Colonic mucosa (tissue), 4 donors: ENCODE measurements at regions not wholly inside any gene's neighbourhood (a gene's known extent, or its start where the extent isn't known, plus 50 kb on each side); places are given as distances from the start of the nearest gene placed in this dataset.

Experiments
- DNase-seq: peaks from one replicate; pipeline ENCODE4 v3.0.0-alpha.2; 2020
- H3K27ac ChIP-seq: fragments of 200-600 bp; one replicate; pipeline ENCODE4 v1.8.0; 2021
- H3K27me3 ChIP-seq: fragments of 200-600 bp; one replicate; pipeline ENCODE4 v1.8.0; 2021
- H3K36me3 ChIP-seq: fragments of 200-600 bp; one replicate; pipeline ENCODE4 v1.8.0; 2021
- H3K4me1 ChIP-seq: fragments of 200-600 bp; one replicate; pipeline ENCODE4 v1.8.0; 2021; ENCODE audit warnings: mild to moderate bottlenecking
- H3K4me3 ChIP-seq: fragments of 200-600 bp; one replicate; pipeline ENCODE4 v1.8.0; 2021
- H3K9ac ChIP-seq, 2 donors: one replicate each; pipeline ENCODE4 v1.7.0; 2013; ENCODE audit warnings: control low read depth in 2 of 2, low read depth in 2 of 2, low read length in 2 of 2
- H3K9me3 ChIP-seq: fragments of 200-600 bp; one replicate; pipeline ENCODE4 v1.8.0; 2021
- intact Hi-C: fragments of 100-400 bp; cut with DNase I; formaldehyde crosslinking; loops from one replicate; pipeline ENCODE4 v1.14.1; 2022
- TF ChIP-seq, protein P1 (sequence below): fragments of 200-600 bp; IDR thresholded peaks from one replicate; pipeline ENCODE4 v1.8.0; 2022; ENCODE audit warnings: antibody characterized with exemption, mild to moderate bottlenecking
- donor health status: healthy.
- donor health status: DM: no; HTN: no; CAD: no.
- donor health status: DM: no; HTN: no; CAD: no.

DNA sequence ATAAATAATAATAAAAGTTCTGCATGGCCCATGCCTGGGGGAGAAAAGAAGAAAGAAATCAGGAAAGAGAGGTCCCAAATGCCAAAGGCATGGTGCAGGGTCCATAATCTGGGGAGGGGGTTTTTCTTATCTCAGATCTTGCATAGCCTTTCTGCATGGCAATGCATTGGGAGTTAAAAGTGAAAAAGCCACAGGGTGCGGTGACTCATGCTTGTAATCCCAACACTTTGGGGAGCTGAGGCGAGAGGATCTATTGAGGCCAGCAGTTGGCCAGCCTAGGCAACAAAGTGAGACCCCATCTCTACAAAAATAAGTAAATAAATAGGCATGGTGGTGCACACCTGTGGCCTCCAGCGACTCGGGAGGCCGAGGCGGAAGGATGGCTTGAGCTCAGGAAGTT lies 76.8 kb upstream of the GATA2 start:
- Histone ChIP-seq H3K4me1 (no peaks in the 10 kb centered on the region), H3K9ac (no peak overlapping the region), H3K27ac (no peak overlapping the region), H3K9me3 (no peaks in the 10 kb centered on the region), H3K36me3 (no peaks in the 10 kb centered on the region), H3K27me3 (no peaks in the 10 kb centered on the region), H3K4me3 (no peak overlapping the region)
- intact Hi-C loops = no loop called here
- TF ChIP-seq, protein P1, sequence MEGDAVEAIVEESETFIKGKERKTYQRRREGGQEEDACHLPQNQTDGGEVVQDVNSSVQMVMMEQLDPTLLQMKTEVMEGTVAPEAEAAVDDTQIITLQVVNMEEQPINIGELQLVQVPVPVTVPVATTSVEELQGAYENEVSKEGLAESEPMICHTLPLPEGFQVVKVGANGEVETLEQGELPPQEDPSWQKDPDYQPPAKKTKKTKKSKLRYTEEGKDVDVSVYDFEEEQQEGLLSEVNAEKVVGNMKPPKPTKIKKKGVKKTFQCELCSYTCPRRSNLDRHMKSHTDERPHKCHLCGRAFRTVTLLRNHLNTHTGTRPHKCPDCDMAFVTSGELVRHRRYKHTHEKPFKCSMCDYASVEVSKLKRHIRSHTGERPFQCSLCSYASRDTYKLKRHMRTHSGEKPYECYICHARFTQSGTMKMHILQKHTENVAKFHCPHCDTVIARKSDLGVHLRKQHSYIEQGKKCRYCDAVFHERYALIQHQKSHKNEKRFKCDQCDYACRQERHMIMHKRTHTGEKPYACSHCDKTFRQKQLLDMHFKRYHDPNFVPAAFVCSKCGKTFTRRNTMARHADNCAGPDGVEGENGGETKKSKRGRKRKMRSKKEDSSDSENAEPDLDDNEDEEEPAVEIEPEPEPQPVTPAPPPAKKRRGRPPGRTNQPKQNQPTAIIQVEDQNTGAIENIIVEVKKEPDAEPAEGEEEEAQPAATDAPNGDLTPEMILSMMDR = no peak
- no peak for DNase-seq

DNA sequence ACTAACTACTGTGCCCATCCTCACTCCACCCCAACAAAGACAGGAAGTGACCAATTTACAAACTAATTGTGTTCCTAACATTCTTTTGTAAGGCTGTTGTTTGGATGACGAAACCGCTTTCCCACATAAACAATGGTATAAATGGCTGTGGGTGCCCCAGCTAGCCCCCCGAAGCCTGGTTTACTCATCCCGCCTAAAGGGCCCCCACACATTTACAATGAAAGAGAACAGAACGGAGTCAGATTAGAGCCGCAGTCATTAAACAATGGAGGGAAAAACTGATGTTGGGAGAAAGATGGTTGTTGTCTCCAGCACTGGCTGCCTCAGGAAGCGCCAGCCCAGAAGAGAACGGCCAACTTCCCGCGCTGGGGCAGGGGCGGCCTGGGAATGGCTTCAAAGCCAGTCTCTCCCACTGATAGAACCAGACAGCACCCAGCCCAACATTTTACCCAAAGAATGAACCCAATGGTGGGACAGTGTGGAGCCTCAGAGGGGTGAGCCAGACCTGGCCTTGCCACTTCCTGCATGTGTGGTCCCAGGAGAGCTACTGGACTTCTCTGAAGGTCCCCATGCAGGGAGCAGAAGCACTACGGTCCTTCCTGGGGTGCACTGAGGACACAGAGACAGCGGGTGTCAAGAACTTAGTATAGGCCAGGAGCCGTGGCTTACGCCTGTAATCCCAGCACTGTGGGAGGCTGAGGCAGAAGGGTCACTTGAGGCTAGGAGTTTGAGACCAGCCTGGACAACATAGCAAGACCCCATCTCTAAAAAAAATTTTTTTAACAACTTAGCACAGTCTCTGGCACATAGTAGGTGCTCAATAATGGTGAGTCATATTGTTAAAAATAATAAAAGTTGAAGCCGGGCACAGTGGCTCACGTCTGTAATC lies 75.8 kb upstream of the GATA2 start:
- Histone ChIP-seq H3K4me3 (no peak overlapping the region), H3K27ac (no peak overlapping the region), H3K36me3 (no peaks in the 10 kb centered on the region), H3K9me3 (no peaks in the 10 kb centered on the region), H3K27me3 (no peaks in the 10 kb centered on the region), H3K4me1 (no peaks in the 10 kb centered on the region), H3K9ac (no peak overlapping the region)
- intact Hi-C loops = no loop called here
- TF ChIP-seq, protein P1 = no peak
- no peak for DNase-seq

DNA sequence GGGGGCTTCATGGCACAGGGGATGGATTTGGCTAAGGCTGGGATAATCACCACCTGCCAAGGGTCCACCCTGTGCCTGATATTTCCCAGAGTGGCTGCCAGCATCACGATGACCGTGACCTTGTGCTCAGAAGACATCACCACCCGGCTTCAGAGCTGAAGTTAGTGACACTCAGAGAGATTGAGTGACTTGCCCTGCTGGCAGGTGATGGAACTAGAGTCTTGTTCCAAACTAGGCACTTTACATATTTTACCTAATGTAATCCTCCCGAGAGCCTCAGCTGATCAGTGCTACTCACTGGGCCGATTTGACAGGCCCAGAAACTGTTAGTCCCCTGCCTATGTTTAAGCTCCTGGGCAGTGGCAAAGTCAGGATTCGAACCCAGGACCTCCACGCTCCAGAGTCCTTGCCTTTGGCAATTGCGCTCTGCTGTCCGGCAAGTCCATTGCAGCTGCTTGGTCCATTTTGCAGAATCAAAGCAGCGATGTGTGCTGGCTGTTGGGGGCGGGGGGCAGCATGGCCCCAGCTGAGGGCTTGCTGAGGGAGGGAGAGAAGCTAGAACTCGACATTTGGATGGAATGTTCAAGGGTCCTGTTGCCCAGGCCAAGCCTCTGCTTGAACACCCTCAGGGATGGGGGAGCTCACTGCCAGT lies 74.8 kb upstream of the GATA2 start:
- Histone ChIP-seq H3K27ac (no peak overlapping the region), H3K4me1 (no peaks in the 10 kb centered on the region), H3K9me3 (no peaks in the 10 kb centered on the region), H3K27me3 (no peaks in the 10 kb centered on the region), H3K4me3 (no peak overlapping the region), H3K36me3 (no peaks in the 10 kb centered on the region), H3K9ac (no peak overlapping the region)
- no peak for DNase-seq
- TF ChIP-seq, protein P1 = no peak
- intact Hi-C loops = no loop called here

DNA sequence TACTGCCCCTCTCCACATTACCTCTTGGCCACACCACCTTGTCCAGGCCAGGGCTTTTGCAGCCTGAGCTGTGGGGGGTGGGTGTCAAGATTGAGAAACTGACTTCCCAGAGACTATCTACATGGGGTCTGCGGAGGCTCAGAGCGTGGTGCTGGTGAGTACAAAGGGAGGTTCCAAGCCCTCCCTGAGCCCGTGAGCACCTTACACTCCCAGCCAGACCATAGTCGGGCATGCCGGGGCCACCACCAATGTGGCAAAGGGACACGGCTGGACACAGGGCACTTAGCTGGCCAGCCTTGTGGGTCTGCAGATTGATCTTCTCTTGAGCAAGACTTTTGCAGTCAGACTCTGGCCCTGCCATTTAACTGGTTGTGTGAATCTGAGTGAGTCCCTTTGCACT lies 74.1 kb upstream of the GATA2 start:
- DNase-seq = no peak
- H3K4me3 ChIP-seq = no peak overlapping the region
- H3K36me3 ChIP-seq = no peaks in the 10 kb centered on the region
- intact Hi-C loops = no loop called here
- TF ChIP-seq, protein P1 = no peak
- H3K27me3 ChIP-seq = no peaks in the 10 kb centered on the region
- no peaks in the 10 kb centered on the region for H3K4me1 ChIP-seq
- H3K9me3 ChIP-seq = no peaks in the 10 kb centered on the region
- no peak overlapping the region for H3K9ac ChIP-seq
- no peak overlapping the region for H3K27ac ChIP-seq

DNA sequence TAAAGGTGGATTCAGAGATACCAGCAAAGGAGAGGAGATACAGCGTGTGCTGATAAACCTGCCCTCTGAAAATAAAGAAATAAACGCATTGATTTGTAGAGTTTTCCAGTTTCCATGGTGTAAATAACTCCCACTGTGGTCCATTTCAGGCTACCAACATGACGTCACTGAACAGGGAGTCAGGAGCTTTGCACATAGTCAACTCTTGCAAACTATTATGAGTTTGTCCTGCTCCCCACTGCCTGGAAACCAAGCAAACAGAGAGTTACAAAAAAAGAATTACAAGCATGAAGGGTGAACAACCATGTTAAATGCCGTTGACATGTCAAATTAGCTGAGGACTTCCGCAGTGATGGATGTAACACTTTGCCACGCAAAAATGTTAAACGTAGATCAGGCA lies 70.4 kb upstream of the GATA2 start:
- Histone ChIP-seq H3K4me1 (no peaks in the 10 kb centered on the region), H3K27ac (no peak overlapping the region), H3K27me3 (peaks cover 3% of the 10 kb centered on the region), H3K4me3 (no peak overlapping the region), H3K9ac (no peak overlapping the region), H3K36me3 (no peaks in the 10 kb centered on the region), H3K9me3 (no peaks in the 10 kb centered on the region)
- no peak for DNase-seq
- TF ChIP-seq, protein P1 = no peak
- intact Hi-C loops = no loop called here
